ENCODE measurements at regions not wholly inside any gene's neighbourhood (a gene's known extent, or its start where the extent isn't known, plus 50 kb on each side); places are given as distances from the start of the nearest gene placed in this dataset.

DNA sequence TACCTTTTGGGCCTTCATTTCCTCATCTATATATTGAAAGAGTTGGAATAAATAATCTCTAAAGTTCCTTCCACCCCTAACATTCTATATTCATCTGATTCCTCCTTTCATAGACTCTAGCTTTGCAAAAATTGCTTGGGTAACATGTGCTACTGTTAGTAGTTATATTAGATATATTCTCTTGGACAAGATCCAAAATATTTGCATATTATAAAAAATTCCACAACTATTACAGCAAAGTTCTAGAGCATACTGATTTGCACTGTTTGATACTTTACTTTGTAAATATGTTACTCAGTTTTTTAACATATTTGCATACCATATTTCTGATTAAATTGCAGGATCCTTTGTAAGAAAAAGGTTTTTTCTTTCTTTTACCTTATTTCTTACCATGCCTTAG lies 95.9 kb upstream of the UBE2E2 start:
- Histone ChIP-seq H3K9me3 (no peaks in the 10 kb centered on the region), H3K4me3 (no peak overlapping the region), H3K36me3 (no peaks in the 10 kb centered on the region), H3K27ac (no peak overlapping the region), H3K4me1 (no peaks in the 10 kb centered on the region), H3K27me3 (no peaks in the 10 kb centered on the region)
- TF ChIP-seq EP300 (IDR thresholded peaks at IDR 0.05) = no peak
- no peak for TF ChIP-seq POLR2AphosphoS5 (IDR thresholded peaks at IDR 0.05)
- TF ChIP-seq POLR2A (IDR thresholded peaks at IDR 0.05) = no peak
- TF ChIP-seq, protein P1, sequence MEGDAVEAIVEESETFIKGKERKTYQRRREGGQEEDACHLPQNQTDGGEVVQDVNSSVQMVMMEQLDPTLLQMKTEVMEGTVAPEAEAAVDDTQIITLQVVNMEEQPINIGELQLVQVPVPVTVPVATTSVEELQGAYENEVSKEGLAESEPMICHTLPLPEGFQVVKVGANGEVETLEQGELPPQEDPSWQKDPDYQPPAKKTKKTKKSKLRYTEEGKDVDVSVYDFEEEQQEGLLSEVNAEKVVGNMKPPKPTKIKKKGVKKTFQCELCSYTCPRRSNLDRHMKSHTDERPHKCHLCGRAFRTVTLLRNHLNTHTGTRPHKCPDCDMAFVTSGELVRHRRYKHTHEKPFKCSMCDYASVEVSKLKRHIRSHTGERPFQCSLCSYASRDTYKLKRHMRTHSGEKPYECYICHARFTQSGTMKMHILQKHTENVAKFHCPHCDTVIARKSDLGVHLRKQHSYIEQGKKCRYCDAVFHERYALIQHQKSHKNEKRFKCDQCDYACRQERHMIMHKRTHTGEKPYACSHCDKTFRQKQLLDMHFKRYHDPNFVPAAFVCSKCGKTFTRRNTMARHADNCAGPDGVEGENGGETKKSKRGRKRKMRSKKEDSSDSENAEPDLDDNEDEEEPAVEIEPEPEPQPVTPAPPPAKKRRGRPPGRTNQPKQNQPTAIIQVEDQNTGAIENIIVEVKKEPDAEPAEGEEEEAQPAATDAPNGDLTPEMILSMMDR (IDR thresholded peaks at IDR 0.05) = no peak
- intact Hi-C loops (cut with DNase I; ENCODE audit: low total_unique reads) = no loop called here
- DNase-seq = no peak

DNA sequence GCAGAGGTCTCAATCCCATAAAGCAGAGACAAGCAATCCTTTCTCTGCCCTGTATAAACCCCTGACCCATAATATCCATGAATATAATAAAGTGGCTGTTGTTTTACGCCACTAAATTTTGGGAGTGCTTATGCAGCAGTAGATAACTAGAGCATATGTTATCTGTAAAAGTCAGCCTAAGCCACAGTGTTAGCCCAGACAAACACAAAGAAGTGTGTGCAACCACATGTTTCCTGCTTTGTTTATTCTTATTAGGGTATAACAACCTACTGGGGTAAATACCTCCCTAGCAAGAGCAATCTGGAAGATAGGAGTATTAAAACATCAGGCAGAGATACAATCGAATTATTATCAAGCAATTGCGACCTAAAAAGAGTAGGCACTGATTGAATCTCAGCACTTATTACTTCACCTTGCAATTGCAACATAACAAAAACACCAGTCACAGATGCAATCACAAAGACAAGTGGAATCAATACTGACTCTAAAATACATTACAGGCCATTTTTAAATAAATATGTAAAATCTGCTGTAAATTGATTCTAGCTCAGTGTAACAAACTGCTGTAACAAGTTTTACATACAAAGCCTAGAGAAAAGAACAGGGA lies 94.6 kb upstream of the UBE2E2 start:
- no peaks in the 10 kb centered on the region for H3K36me3 ChIP-seq
- intact Hi-C loops (cut with DNase I; ENCODE audit: low total_unique reads) = no loop called here
- no peaks in the 10 kb centered on the region for H3K27me3 ChIP-seq
- no peak overlapping the region for H3K27ac ChIP-seq
- H3K4me1 ChIP-seq = peaks cover 0 to 4% (median 2%) of the 10 kb centered on the region in 4 donors
- no peak for DNase-seq
- 50 to 70% (median 58%) methylated on average over 3 of the region's 3 CpGs for WGBS, 5 donors
- no peaks in the 10 kb centered on the region for H3K9me3 ChIP-seq
- H3K4me3 ChIP-seq = no peak overlapping the region
- TF ChIP-seq EP300 (IDR thresholded peaks at IDR 0.05) = no peak
- TF ChIP-seq POLR2AphosphoS5 (IDR thresholded peaks at IDR 0.05) = no peak
- TF ChIP-seq, protein P1 (IDR thresholded peaks at IDR 0.05) = no peak
- no peak for TF ChIP-seq POLR2A (IDR thresholded peaks at IDR 0.05)

DNA sequence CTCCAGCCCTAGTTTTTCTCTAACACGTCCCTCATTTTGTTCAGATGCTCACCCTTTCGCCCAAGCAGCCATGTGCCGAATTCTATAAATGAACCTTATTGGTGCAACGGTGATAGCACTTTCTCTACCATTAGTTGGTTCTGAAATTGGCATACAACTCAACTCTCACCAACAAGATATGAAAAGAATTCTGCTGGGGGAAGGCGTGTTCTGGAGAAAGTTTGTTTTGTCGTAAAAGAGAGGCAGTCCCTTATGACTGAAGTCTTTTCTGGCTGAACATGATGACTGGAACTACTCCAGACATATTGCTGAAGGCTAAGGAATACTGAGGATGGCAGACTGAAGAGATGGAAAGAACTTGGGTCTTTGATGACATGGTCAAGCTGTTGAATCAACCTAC lies 91.8 kb upstream of the UBE2E2 start:
- no peak overlapping the region for H3K4me3 ChIP-seq
- H3K27me3 ChIP-seq = no peaks in the 10 kb centered on the region
- no peaks in the 10 kb centered on the region for H3K9me3 ChIP-seq
- no peak for TF ChIP-seq POLR2AphosphoS5 (IDR thresholded peaks at IDR 0.05)
- TF ChIP-seq POLR2A (IDR thresholded peaks at IDR 0.05) = no peak
- TF ChIP-seq, protein P1 (IDR thresholded peaks at IDR 0.05) = no peak
- TF ChIP-seq EP300 (IDR thresholded peaks at IDR 0.05) = no peak
- no peak overlapping the region for H3K27ac ChIP-seq
- 77 to 91% (median 80%) methylated on average over 6 of the region's 6 CpGs for WGBS, 5 donors
- intact Hi-C loops (cut with DNase I; ENCODE audit: low total_unique reads) = no loop called here
- DNase-seq = no peak
- H3K4me1 ChIP-seq = peaks cover 6 to 31% (median 21%) of the 10 kb centered on the region in 4 donors
- H3K36me3 ChIP-seq = no peaks in the 10 kb centered on the region

DNA sequence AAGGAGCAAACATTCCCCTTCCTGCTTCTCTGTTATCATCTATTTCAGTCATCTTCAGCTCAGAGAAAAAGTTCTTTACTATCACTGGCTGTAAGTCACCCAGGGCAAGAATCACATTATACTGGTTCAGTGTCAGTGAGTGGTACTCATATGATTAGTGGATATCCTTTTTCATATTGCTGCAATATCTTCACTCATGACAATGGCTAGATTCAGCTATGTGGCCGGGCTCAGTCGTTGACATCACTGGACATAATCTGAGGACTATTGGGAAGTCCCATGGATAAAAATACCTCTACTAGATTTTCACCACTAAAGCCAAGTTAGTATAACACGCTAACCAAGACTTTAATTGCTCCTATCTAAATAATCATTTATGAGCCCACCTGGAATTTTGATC lies 91.3 kb upstream of the UBE2E2 start:
- WGBS, 5 donors = 89 to 94% (median 90%) methylated on average over 3 of the region's 3 CpGs
- no peaks in the 10 kb centered on the region for H3K27me3 ChIP-seq
- intact Hi-C loops (cut with DNase I; ENCODE audit: low total_unique reads) = no loop called here

More for the DNA sequence above, 91.3 kb upstream of the UBE2E2 start:
- TF ChIP-seq POLR2AphosphoS5 (IDR thresholded peaks at IDR 0.05) (no peak), EP300 (IDR thresholded peaks at IDR 0.05) (no peak), POLR2A (IDR thresholded peaks at IDR 0.05) (no peak)
- TF ChIP-seq, protein P1 (IDR thresholded peaks at IDR 0.05) = no peak
- no peaks in the 10 kb centered on the region for H3K9me3 ChIP-seq
- H3K4me3 ChIP-seq = no peak overlapping the region
- H3K4me1 ChIP-seq = peaks cover 6 to 33% (median 22%) of the 10 kb centered on the region in 4 donors
- no peak for DNase-seq
- no peak overlapping the region for H3K27ac ChIP-seq
- no peaks in the 10 kb centered on the region for H3K36me3 ChIP-seq

All from stomach (tissue), 8 donors.